NCI-H146 treated with DMSO at 0.1 percent for 48 hours (cell line): ENCODE measurements at regions not wholly inside any gene's neighbourhood (a gene's known extent, or its start where the extent isn't known, plus 50 kb on each side); places are given as distances from the start of the nearest gene placed in this dataset.

ENCODE experiments used
- DNase-seq: peaks from one replicate; lab custom pipeline; 2025; ENCODE audit not compliant: unreplicated experiment; lab: John Stamatoyannopoulos, UW

GRCh38 chr18:28831476-28831875 is 654.5 kb upstream of the CDH2 start:
- no peak for DNase-seq

- DNase-seq = no peak
Observed at GRCh38 chr18:28826107-28826506, 649.2 kb upstream of the CDH2 start.

GRCh38 chr18:28824183-28824574 is 647.2 kb upstream of the CDH2 start:
- no peak for DNase-seq

- DNase-seq = no peak
Observed at GRCh38 chr18:28823506-28824182, 646.7 kb upstream of the CDH2 start.

GRCh38 chr18:28820353-28820752 is 643.4 kb upstream of the CDH2 start:
- no peak for DNase-seq

- DNase-seq = no peak
Observed at GRCh38 chr18:28816155-28816554, 639.2 kb upstream of the CDH2 start.

- no peak for DNase-seq
Observed at GRCh38 chr18:28814365-28814764, 637.4 kb upstream of the CDH2 start.

GRCh38 chr18:28808373-28808772 is 631.4 kb upstream of the CDH2 start:
- DNase-seq = no peak

- no peak for DNase-seq
Observed at GRCh38 chr18:28805491-28805890, 628.6 kb upstream of the CDH2 start.

- no peak for DNase-seq
Observed at GRCh38 chr18:28804512-28805202, 627.7 kb upstream of the CDH2 start.

- no peak for DNase-seq
Observed at GRCh38 chr18:28802546-28802945, 625.6 kb upstream of the CDH2 start.

GRCh38 chr18:28801876-28802275 is 624.9 kb upstream of the CDH2 start:
- DNase-seq = no peak

- DNase-seq = no peak
Observed at GRCh38 chr18:28794459-28795245, 617.7 kb upstream of the CDH2 start.

GRCh38 chr18:28793901-28794300 is 617.0 kb upstream of the CDH2 start:
- no peak for DNase-seq

- DNase-seq = no peak
Observed at GRCh38 chr18:28792404-28793086, 615.6 kb upstream of the CDH2 start.

GRCh38 chr18:28791101-28791500 is 614.2 kb upstream of the CDH2 start:
- DNase-seq = no peak

GRCh38 chr18:28789502-28789901 is 612.6 kb upstream of the CDH2 start:
- no peak for DNase-seq

GRCh38 chr18:28786926-28787325 is 610.0 kb upstream of the CDH2 start:
- DNase-seq = no peak

- DNase-seq = no peak
Observed at GRCh38 chr18:28781616-28782362, 604.9 kb upstream of the CDH2 start.

GRCh38 chr18:28778706-28779105 is 601.8 kb upstream of the CDH2 start:
- no peak for DNase-seq

- no peak for DNase-seq
Observed at GRCh38 chr18:28777756-28778155, 600.8 kb upstream of the CDH2 start.
